ENCODE measurements at regions not wholly inside any gene's neighbourhood (a gene's known extent, or its start where the extent isn't known, plus 50 kb on each side); places are given as distances from the start of the nearest gene placed in this dataset.

- no peaks in the 10 kb centered on the region for H4K20me1 ChIP-seq (ENCODE audit: control insufficient read depth, insufficient read depth, low read length, poor library complexity, severe bottlenecking)
- Mint-ChIP-seq H3K9me3 (ENCODE audit: insufficient read depth) (no peaks in the 10 kb centered on the region), H3K4me3 (no peak overlapping the region), H3K27me3 (no peaks in the 10 kb centered on the region), H3K4me1 (no peaks in the 10 kb centered on the region), H3K27ac (no peak overlapping the region)
- TF ChIP-seq, protein P1, sequence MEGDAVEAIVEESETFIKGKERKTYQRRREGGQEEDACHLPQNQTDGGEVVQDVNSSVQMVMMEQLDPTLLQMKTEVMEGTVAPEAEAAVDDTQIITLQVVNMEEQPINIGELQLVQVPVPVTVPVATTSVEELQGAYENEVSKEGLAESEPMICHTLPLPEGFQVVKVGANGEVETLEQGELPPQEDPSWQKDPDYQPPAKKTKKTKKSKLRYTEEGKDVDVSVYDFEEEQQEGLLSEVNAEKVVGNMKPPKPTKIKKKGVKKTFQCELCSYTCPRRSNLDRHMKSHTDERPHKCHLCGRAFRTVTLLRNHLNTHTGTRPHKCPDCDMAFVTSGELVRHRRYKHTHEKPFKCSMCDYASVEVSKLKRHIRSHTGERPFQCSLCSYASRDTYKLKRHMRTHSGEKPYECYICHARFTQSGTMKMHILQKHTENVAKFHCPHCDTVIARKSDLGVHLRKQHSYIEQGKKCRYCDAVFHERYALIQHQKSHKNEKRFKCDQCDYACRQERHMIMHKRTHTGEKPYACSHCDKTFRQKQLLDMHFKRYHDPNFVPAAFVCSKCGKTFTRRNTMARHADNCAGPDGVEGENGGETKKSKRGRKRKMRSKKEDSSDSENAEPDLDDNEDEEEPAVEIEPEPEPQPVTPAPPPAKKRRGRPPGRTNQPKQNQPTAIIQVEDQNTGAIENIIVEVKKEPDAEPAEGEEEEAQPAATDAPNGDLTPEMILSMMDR (IDR thresholded peaks at IDR 0.05), result no peak
- no peak for TF ChIP-seq EZH2 (IDR thresholded peaks at IDR 0.05; ENCODE audit: borderline replicate concordance, insufficient read depth, low read depth, low read length, poor library complexity, severe bottlenecking)
- ChIA-PET CTCF (no interaction called here), POLR2A (no interaction called here)
- intact Hi-C loops (cut with micrococcal nuclease), result no loop called here
- H3K4me3 ChIP-seq (ENCODE audit: control extremely low read depth in 1 of 5, extremely low read depth in 1 of 5, insufficient read depth in 1 of 5, low read depth in 2 of 5, low read length in 4 of 5), result no peak overlapping the region
- no peaks in the 10 kb centered on the region for H3K36me3 ChIP-seq (replicated peaks in 1 of 2; ENCODE audit: control extremely low read depth in 1 of 2, control insufficient read depth in 1 of 2, extremely low read depth in 1 of 2, insufficient read depth in 2 of 2, low read length in 1 of 2)
- no peaks in the 10 kb centered on the region for H3K27me3 ChIP-seq (replicated peaks in 1 of 4; ENCODE audit: control extremely low read depth in 1 of 4, control insufficient read depth in 3 of 4, insufficient read depth in 4 of 4, low read length in 3 of 4)
- no peak overlapping the region for H2AFZ ChIP-seq (ENCODE audit: insufficient read depth, low read depth, low read length, poor library complexity, severe bottlenecking)
- H3K27ac ChIP-seq (ENCODE audit: low read length in 2 of 2), result no peak overlapping the region
- H3K9ac ChIP-seq (ENCODE audit: low read length), result no peak overlapping the region
- no peaks in the 10 kb centered on the region for H3K4me1 ChIP-seq (ENCODE audit: control insufficient read depth in 2 of 2, insufficient read depth in 2 of 2, low read length in 2 of 2)
- H3K4me2 ChIP-seq (replicated peaks; ENCODE audit: low read depth, low read length, poor library complexity, severe bottlenecking), result no peak overlapping the region
- peaks cover 0 to 8% (median 0%) of the 10 kb centered on the region in 3 donors for H3K9me3 ChIP-seq (ENCODE audit: control extremely low read depth in 1 of 3, control insufficient read depth in 2 of 3, insufficient read depth in 1 of 3, low read length in 2 of 3)
- DNase-seq (no peak), ATAC-seq (ENCODE audit: low read depth) (no peak)
- no peaks in the 10 kb centered on the region for H3K79me2 ChIP-seq (ENCODE audit: control insufficient read depth, insufficient read depth, low read length)
- WGBS (ENCODE audit: insufficient coverage), result no CpG with 5 or more reads among the region's 1 CpG
These were observed 1234.0 kb upstream of the NXPH2 start for GRCh38 chr2:140014204-140014546.

DNA sequence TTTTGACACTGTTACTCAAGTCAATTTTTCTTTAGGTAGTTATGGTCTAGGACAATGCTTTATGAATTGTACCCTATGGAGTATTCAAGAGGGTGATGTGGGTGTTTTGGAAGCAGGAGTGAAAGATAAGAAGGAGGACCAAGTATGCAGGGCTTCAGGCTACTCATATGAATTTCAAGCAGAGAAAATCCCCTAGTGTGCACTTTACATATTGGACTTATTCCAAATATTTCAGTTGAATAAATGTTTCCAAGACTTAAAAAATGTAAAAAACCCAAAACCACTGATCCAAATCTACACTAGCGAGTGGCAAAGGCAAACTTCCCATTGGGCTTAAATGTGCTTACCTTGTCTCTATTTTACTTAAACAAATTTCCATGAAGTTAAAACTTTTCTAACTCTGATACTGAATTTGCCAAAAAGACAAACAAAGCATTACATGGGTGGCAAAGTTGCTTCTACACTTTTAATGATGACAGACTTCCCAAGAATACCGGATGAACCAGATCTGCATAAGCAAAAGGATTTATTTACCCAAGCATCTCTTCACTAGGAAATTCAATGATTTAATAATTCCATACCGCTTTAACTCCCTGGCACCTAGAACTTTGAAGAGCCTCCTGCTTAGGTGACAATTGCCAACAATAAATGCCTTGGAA, 1233.5 kb upstream of the NXPH2 start:
- no peak for DNase-seq
- Histone ChIP-seq H3K4me3 (ENCODE audit: control extremely low read depth in 1 of 5, extremely low read depth in 1 of 5, insufficient read depth in 1 of 5, low read depth in 2 of 5, low read length in 4 of 5) (no peak overlapping the region), H3K4me1 (ENCODE audit: control insufficient read depth in 2 of 2, insufficient read depth in 2 of 2, low read length in 2 of 2) (no peaks in the 10 kb centered on the region), H3K9me3 (ENCODE audit: control extremely low read depth in 1 of 3, control insufficient read depth in 2 of 3, insufficient read depth in 1 of 3, low read length in 2 of 3) (peaks cover 0 to 8% (median 0%) of the 10 kb centered on the region in 3 donors), H3K27ac (ENCODE audit: low read length in 2 of 2) (no peak overlapping the region), H2AFZ (ENCODE audit: insufficient read depth, low read depth, low read length, poor library complexity, severe bottlenecking) (no peak overlapping the region), H3K27me3 (replicated peaks in 1 of 4; ENCODE audit: control extremely low read depth in 1 of 4, control insufficient read depth in 3 of 4, insufficient read depth in 4 of 4, low read length in 3 of 4) (no peaks in the 10 kb centered on the region), H3K4me2 (replicated peaks; ENCODE audit: low read depth, low read length, poor library complexity, severe bottlenecking) (no peak overlapping the region), H4K20me1 (ENCODE audit: control insufficient read depth, insufficient read depth, low read length, poor library complexity, severe bottlenecking) (no peaks in the 10 kb centered on the region), H3K9ac (ENCODE audit: low read length) (no peak overlapping the region), H3K79me2 (ENCODE audit: control insufficient read depth, insufficient read depth, low read length) (no peaks in the 10 kb centered on the region), H3K36me3 (replicated peaks in 1 of 2; ENCODE audit: control extremely low read depth in 1 of 2, control insufficient read depth in 1 of 2, extremely low read depth in 1 of 2, insufficient read depth in 2 of 2, low read length in 1 of 2) (no peaks in the 10 kb centered on the region)
- no peaks in the 10 kb centered on the region for H3K9me3 Mint-ChIP-seq (ENCODE audit: insufficient read depth)
- TF ChIP-seq, protein P1 (IDR thresholded peaks at IDR 0.05), result no peak
- no peak for TF ChIP-seq EZH2 (IDR thresholded peaks at IDR 0.05; ENCODE audit: borderline replicate concordance, insufficient read depth, low read depth, low read length, poor library complexity, severe bottlenecking)
- WGBS (ENCODE audit: insufficient coverage), result 100% methylated on average over 2 of the region's 3 CpGs
- ChIA-PET CTCF (no interaction called here), POLR2A (no interaction called here)
- no peak overlapping the region for H3K4me3 Mint-ChIP-seq
- no peak overlapping the region for H3K27ac Mint-ChIP-seq
- intact Hi-C loops (cut with micrococcal nuclease), result no loop called here
- H3K4me1 Mint-ChIP-seq, result no peaks in the 10 kb centered on the region
- ATAC-seq (ENCODE audit: low read depth), result no peak
- H3K27me3 Mint-ChIP-seq, result no peaks in the 10 kb centered on the region

All from B cell (primary cell).